Tibial artery (tissue), 4 donors: ENCODE measurements at regions not wholly inside any gene's neighbourhood (a gene's known extent, or its start where the extent isn't known, plus 50 kb on each side); places are given as distances from the start of the nearest gene placed in this dataset.
"Not testable (repeated sequence)": the region's sequence is repeated elsewhere in the genome, so short reads cannot be mapped to it uniquely, and the experiment has no call there.

Source experiments
- DNase-seq, 2 donors: peaks; one replicate each; pipeline ENCODE4 v3.0.0-alpha.2; 2019
- H3K27ac ChIP-seq, 2 donors: fragments of 200-600 bp; sonication (generic) in 1 of 2; 1 replicate in 1 of 2; 2 replicates in 1 of 2; pipeline ENCODE4 v1.5.1; 2018 to 2019; ENCODE audit warnings: mild to moderate bottlenecking in 1 of 2
- H3K27me3 ChIP-seq, 2 donors: fragments of 200-600 bp; sonication (generic) in 1 of 2; one replicate each; pipeline versions ENCODE4 v1.5.1 to v1.6.0; 2016 to 2019
- H3K36me3 ChIP-seq, 3 donors: fragments of 200-600 bp; sonication (generic) in 2 of 3; one replicate each; pipeline ENCODE4 v1.5.1; 2016 to 2019; ENCODE audit warnings: mild to moderate bottlenecking in 2 of 3
- H3K4me1 ChIP-seq, 4 donors: fragments of 200-600 bp; sonication (generic) in 2 of 4; 1 replicate in 3 of 4; 2 replicates in 1 of 4; pipeline ENCODE4 v1.5.1; 2016 to 2019
- H3K4me3 ChIP-seq, 2 donors: fragments of 200-600 bp; sonication (generic) in 1 of 2; 1 replicate in 1 of 2; 2 replicates in 1 of 2; pipeline ENCODE4 v1.5.1; 2018 to 2019; ENCODE audit warnings: mild to moderate bottlenecking in 2 of 2
- H3K9me3 ChIP-seq, 3 donors: fragments of 200-600 bp; sonication (generic) in 1 of 3; one replicate each; pipeline ENCODE4 v1.5.1; 2016 to 2019
- intact Hi-C: fragments of 100-400 bp; cut with DNase I; formaldehyde crosslinking; loops from one replicate; pipeline ENCODE4 v1.15.0; 2023; ENCODE audit warnings: low total_unique reads
- TF ChIP-seq, protein P1 (sequence below), 2 experiments: fragments of 200-600 bp in 1 of 2; fragments of 450-650 bp in 1 of 2; IDR thresholded peaks; one replicate each; pipeline ENCODE4 v1.5.1; 2017 to 2019; ENCODE audit warnings: antibody characterized with exemption in 2 of 2, mild to moderate bottlenecking in 1 of 2, moderate library complexity in 1 of 2

GRCh38 chr15:84360902-84361301 lies 125.3 kb downstream of the GOLGA6L4 start:
- H3K4me1 ChIP-seq, H3K27ac ChIP-seq, H3K4me3 ChIP-seq, H3K36me3 ChIP-seq, H3K9me3 ChIP-seq, H3K27me3 ChIP-seq, intact Hi-C loops, DNase-seq: not testable (repeated sequence)

DNA sequence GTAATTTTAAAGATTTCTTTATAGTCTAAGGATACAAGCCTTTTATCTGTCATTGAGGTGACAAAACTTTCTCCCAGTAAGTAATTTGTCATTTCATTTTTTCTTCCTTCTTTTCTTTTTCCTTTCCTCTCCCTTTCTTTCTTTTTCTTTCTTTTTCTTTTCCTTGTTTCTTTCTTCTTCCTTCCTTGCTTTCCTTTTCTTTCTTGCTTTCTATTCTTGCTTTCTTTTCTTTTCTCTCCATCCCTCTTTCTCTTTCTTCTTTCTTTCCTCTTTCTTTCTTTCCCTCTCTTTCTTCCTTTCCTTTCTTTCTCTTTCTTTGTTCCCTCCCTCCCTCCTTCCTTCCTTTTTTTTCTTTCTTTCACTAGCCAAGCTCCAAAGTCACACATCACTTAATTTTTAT lies 148.8 kb downstream of the GOLGA6L4 start:
- H3K4me3 ChIP-seq, H3K27ac ChIP-seq, H3K4me1 ChIP-seq, DNase-seq, H3K36me3 ChIP-seq, intact Hi-C loops, H3K27me3 ChIP-seq: not testable (repeated sequence)
- peaks cover 0 to 10% (median 0%) of the 10 kb centered on the region in 3 donors for H3K9me3 ChIP-seq

DNA sequence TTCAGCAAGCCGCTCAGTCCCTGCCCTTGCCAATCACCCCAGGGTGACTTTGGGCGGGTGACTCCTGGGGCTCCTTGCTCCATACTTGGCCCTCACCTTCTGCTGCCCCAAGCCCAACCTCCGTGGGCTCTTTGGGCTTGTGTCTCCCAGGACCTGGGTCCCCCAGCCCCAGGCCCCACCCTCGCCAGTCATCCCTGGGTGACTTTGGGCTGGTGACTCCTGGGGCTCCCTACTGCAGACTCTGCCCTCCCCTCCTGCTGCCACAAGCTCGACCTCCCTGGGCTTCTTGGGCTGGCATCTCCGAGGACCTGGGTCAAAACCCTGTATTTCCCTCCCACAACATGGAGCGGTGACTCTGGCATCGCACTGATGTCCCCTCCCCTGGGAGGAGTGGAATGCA lies 151.5 kb downstream of the GOLGA6L4 start:
- Histone ChIP-seq H3K4me1 (no peaks in the 10 kb centered on the region), H3K36me3 (no peaks in the 10 kb centered on the region), H3K9me3 (peaks cover 0 to 10% (median 0%) of the 10 kb centered on the region in 3 donors), H3K27me3 (no peaks in the 10 kb centered on the region), H3K27ac (no peak overlapping the region), H3K4me3 (no peak overlapping the region)
- DNase-seq: peak in 1 of 2 donors; percentile 49
- TF ChIP-seq, protein P1, sequence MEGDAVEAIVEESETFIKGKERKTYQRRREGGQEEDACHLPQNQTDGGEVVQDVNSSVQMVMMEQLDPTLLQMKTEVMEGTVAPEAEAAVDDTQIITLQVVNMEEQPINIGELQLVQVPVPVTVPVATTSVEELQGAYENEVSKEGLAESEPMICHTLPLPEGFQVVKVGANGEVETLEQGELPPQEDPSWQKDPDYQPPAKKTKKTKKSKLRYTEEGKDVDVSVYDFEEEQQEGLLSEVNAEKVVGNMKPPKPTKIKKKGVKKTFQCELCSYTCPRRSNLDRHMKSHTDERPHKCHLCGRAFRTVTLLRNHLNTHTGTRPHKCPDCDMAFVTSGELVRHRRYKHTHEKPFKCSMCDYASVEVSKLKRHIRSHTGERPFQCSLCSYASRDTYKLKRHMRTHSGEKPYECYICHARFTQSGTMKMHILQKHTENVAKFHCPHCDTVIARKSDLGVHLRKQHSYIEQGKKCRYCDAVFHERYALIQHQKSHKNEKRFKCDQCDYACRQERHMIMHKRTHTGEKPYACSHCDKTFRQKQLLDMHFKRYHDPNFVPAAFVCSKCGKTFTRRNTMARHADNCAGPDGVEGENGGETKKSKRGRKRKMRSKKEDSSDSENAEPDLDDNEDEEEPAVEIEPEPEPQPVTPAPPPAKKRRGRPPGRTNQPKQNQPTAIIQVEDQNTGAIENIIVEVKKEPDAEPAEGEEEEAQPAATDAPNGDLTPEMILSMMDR (IDR thresholded peaks at IDR 0.05): no peak
- intact Hi-C loops: no loop called here

DNA sequence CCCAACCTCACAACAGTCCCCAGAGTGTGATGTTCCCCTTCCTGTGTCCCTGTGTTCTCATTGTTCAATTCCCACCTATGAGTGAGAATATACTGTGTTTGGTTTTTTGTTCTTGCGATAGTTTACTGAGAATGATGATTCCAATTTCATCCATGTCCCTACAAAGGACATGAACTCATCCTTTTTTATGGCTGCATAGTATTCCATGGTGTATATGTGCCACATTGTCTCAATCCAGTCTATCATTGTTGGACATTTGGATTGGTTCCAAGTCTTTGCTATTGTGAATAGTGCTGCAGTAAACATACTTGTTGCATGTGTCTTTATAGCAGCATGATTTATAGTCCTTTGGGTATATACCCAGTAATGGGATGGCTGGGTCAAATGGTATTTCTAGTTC lies 152.6 kb downstream of the GOLGA6L4 start:
- DNase-seq, H3K27me3 ChIP-seq, H3K4me1 ChIP-seq, intact Hi-C loops, H3K27ac ChIP-seq, H3K36me3 ChIP-seq, H3K4me3 ChIP-seq: not testable (repeated sequence)
- peaks cover 0 to 10% (median 0%) of the 10 kb centered on the region in 3 donors for H3K9me3 ChIP-seq

DNA sequence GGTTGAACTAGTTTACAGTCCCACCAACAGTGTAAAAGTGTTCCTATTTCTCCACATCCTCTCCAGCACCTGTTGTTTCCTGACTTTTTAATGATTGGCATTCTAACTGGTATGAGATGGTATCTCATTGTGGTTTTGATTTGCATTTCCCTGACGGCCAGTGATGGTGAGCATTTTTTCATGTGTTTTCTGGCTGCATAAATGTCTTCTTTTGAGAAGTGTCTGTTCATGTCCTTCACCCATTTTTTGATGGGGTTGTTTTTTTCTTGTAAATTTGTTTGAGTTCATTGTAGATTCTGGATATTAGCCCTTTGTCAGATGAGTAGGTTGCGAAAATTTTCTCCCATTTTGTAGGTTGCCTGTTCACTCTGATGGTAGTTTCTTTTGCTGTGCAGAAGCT lies 153.1 kb downstream of the GOLGA6L4 start:
- H3K4me1 ChIP-seq, intact Hi-C loops, H3K27me3 ChIP-seq, DNase-seq, H3K36me3 ChIP-seq, H3K4me3 ChIP-seq, H3K27ac ChIP-seq: not testable (repeated sequence)
- peaks cover 0 to 10% (median 0%) of the 10 kb centered on the region in 3 donors for H3K9me3 ChIP-seq

DNA sequence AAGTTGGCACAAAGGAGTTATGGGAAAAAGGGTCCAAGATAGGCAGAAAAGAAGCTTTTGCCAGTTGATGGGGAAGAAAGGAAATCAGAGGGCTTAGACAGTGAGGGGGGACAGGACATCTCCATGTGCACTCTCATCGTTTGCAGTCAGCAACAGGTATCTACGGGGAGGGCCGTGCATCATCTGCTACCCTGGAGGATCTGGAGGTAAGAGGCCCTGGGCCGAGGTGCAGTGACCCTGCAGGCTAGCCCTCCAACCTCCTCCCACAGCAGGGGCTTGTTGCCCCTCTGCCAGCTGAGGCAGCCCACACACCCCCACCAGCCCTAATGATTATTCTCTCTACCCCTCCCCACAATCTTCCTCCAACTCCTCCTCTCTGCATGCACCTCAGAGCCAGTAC lies 154.8 kb downstream of the GOLGA6L4 start:
- peak in 1 of 2 donors; percentile 39 for DNase-seq
- intact Hi-C loops, H3K27ac ChIP-seq, H3K36me3 ChIP-seq, H3K4me3 ChIP-seq, H3K27me3 ChIP-seq, H3K4me1 ChIP-seq: not testable (repeated sequence)
- peaks cover 0 to 10% (median 0%) of the 10 kb centered on the region in 3 donors for H3K9me3 ChIP-seq

GRCh38 chr15:84391191-84391590 lies 155.6 kb downstream of the GOLGA6L4 start:
- H3K36me3 ChIP-seq: no peaks in the 10 kb centered on the region
- no peak overlapping the region for H3K27ac ChIP-seq
- H3K4me1 ChIP-seq: no peaks in the 10 kb centered on the region
- H3K4me3 ChIP-seq: no peak overlapping the region
- H3K9me3 ChIP-seq: peaks cover 0 to 10% (median 0%) of the 10 kb centered on the region in 3 donors
- H3K27me3 ChIP-seq: no peaks in the 10 kb centered on the region
- DNase-seq: no peak
- intact Hi-C loops: no loop called here
- TF ChIP-seq, protein P1 (IDR thresholded peaks at IDR 0.05): no peak

DNA sequence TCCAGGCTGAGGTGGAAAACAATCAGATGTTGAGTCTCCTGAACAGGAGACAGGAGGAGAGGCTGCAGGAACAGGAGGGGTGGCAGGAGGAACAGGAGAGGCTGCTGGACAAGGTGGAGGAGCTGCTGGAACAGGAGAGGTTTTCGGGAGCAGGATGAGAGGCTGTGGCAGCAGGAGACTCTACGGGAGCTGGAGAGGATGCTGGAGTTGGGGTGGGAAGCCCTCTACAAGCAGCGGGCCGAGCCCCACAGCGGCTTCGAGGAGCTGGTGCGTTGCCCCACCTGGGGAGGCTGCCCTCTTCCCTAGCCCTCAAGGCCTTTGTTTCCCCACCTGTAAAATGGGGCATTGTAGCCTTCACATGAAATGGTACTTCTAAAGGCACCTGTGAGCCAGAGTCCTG lies 156.4 kb downstream of the GOLGA6L4 start:
- H3K27me3 ChIP-seq, H3K4me3 ChIP-seq, H3K27ac ChIP-seq, intact Hi-C loops, H3K36me3 ChIP-seq, H3K4me1 ChIP-seq: not testable (repeated sequence)
- peak in 1 of 2 donors; percentile 51 for DNase-seq
- peaks cover 0 to 10% (median 0%) of the 10 kb centered on the region in 3 donors for H3K9me3 ChIP-seq

DNA sequence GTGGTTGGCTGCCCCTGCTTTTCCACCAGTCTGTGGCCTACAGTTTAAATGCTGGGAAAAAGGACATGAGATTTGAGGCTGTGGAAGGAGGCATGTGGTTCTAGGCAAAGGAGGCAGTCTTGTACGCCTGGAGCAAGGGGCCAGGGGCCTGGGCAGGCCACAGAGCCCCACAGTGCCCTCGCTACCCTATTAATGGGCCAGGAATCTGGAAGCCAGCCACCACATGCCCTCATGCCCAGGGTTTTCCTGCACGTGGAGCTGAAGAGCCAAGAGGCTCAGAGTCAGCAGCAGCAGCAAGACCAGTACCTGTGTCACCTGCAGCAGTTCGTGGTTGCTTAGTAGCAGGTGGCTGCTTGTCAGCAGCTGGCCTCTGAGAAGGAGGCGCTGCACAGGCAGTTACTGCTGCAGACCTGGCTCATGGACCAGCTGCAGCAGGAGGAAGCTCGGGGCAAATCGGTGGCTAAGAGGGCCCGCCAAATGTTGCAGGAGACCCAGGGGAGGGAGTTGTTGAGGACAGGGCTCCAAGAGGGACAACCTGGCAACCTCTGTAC lies 157.9 kb downstream of the GOLGA6L4 start:
- H3K4me3 ChIP-seq, H3K27ac ChIP-seq, intact Hi-C loops, H3K27me3 ChIP-seq, H3K36me3 ChIP-seq, H3K4me1 ChIP-seq, H3K9me3 ChIP-seq: not testable (repeated sequence)
- peak in 1 of 2 donors; percentile 51 for DNase-seq

DNA sequence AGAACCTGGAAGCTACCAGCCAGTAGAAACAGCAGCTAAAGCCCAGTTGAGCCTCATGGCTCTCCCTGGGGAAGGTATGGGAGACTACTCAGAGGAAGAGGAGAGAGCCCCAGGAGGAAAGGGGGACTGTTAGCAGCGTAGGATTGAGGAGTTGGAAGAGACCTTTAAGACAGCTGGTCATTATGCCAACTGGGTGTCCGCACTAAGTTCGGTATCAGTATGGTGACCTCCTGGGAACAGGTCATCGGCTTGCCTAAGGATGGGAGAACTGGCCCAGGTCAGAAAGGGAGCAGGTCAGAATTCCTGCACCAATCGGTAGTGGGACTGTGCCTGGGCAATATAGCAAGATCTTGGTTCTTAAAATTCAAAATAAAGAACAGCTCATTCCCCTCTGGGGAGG lies 158.4 kb downstream of the GOLGA6L4 start:
- H3K27ac ChIP-seq, H3K4me1 ChIP-seq, intact Hi-C loops, H3K27me3 ChIP-seq, H3K4me3 ChIP-seq, H3K9me3 ChIP-seq, H3K36me3 ChIP-seq: not testable (repeated sequence)
- peak in 1 of 2 donors; percentile 44 for DNase-seq

DNA sequence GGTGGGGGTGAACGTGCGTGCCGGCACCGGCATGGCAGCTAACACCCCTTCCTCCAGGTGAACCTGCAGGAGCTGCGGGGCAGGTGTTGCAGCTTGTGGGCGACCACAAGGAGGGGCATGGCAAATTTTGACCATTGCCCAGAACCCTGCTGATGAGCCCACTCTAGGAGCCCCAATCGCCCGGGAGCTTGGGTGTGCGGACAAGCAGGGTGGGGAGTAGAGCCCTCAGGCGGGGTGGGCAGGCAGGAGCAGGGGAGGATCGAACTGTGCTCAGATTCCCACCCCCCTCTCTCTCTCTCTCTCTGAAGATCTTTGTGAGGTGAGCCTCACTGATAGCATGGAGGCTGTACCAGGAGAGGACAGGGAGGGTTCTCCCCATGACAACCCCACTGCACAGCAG lies 159.8 kb downstream of the GOLGA6L4 start:
- H3K27me3 ChIP-seq, H3K4me1 ChIP-seq, DNase-seq, intact Hi-C loops, H3K9me3 ChIP-seq, H3K27ac ChIP-seq, H3K4me3 ChIP-seq, H3K36me3 ChIP-seq: not testable (repeated sequence)

GRCh38 chr15:84395881-84396280 lies 160.3 kb downstream of the GOLGA6L4 start:
- H3K27ac ChIP-seq, H3K27me3 ChIP-seq, intact Hi-C loops, H3K4me1 ChIP-seq, H3K9me3 ChIP-seq, H3K4me3 ChIP-seq: not testable (repeated sequence)
- H3K36me3 ChIP-seq: peaks cover 0 to 12% (median 0%) of the 10 kb centered on the region in 3 donors
- peak in 1 of 2 donors; percentile 13 for DNase-seq

GRCh38 chr15:84397066-84397465 lies 161.5 kb downstream of the GOLGA6L4 start:
- H3K27ac ChIP-seq, H3K4me1 ChIP-seq, H3K4me3 ChIP-seq, H3K27me3 ChIP-seq, H3K9me3 ChIP-seq, intact Hi-C loops, DNase-seq: not testable (repeated sequence)
- H3K36me3 ChIP-seq: peaks cover 0 to 12% (median 0%) of the 10 kb centered on the region in 3 donors
